Osteoblast (primary cell): ENCODE measurements at regions not wholly inside any gene's neighbourhood (a gene's known extent, or its start where the extent isn't known, plus 50 kb on each side); places are given as distances from the start of the nearest gene placed in this dataset.
"Not testable (repeated sequence)": the region's sequence is repeated elsewhere in the genome, so short reads cannot be mapped to it uniquely, and the experiment has no call there.

Source experiments
- DNase-seq: peaks from one replicate; pipeline ENCODE4 v3.0.0; 2011; ENCODE audit warnings: low spot score, mixed read lengths; ENCODE audit not compliant: insufficient read length; ENCODE audit errors: missing footprints
- H2AFZ ChIP-seq: 2 replicates; pipeline ENCODE4 v1.6.0; 2011; ENCODE audit warnings: mild to moderate bottlenecking, low read length
- H3K27ac ChIP-seq: 2 replicates; pipeline ENCODE4 v1.5.1; 2011; ENCODE audit warnings: mild to moderate bottlenecking, low read depth, low read length, moderate library complexity
- H3K27me3 ChIP-seq: 2 replicates; pipeline ENCODE4 v1.6.0; 2012; ENCODE audit warnings: mild to moderate bottlenecking, control low read depth, inconsistent platforms, low read length, moderate library complexity; ENCODE audit not compliant: insufficient read depth
- H3K36me3 ChIP-seq: 2 replicates; pipeline ENCODE4 v1.5.1; 2011; ENCODE audit warnings: mild to moderate bottlenecking, low read length, control low read depth, moderate library complexity; ENCODE audit not compliant: insufficient read depth
- H3K4me1 ChIP-seq: 2 replicates; pipeline ENCODE4 v1.5.1; 2011; ENCODE audit warnings: mild to moderate bottlenecking, low read length, control low read depth, moderate library complexity; ENCODE audit not compliant: insufficient read depth
- H3K4me2 ChIP-seq: 2 replicates; pipeline ENCODE4 v1.6.0; 2011; ENCODE audit warnings: mild to moderate bottlenecking, low read length; ENCODE audit not compliant: insufficient read depth
- H3K4me3 ChIP-seq: fragments of 200-600 bp; sonication (generic); 3 replicates; pipeline ENCODE4 v1.5.1; 2012; ENCODE audit warnings: mild to moderate bottlenecking, low read length, inconsistent platforms; ENCODE audit not compliant: insufficient read depth
- H3K79me2 ChIP-seq: 2 replicates; pipeline ENCODE4 v1.6.0; 2012; ENCODE audit warnings: mild to moderate bottlenecking, low read length, control low read depth, inconsistent platforms; ENCODE audit not compliant: insufficient read depth
- H3K9me3 ChIP-seq: 2 replicates; pipeline ENCODE4 v1.5.1; 2011; ENCODE audit warnings: low read depth, low read length, control low read depth
- H4K20me1 ChIP-seq: 2 replicates; pipeline ENCODE4 v1.6.0; 2012; ENCODE audit warnings: mild to moderate bottlenecking, low read length, control low read depth; ENCODE audit not compliant: insufficient read depth
- CTCF ChIP-seq: IDR thresholded peaks from 2 replicates; pipeline ENCODE4 v1.5.1; 2011; ENCODE audit warnings: mild to moderate bottlenecking, low read depth, low read length, moderate library complexity; ENCODE audit errors: extremely low read depth

GRCh38 chr5:20331826-20332225, 343.8 kb upstream of the CDH18 start:
- Histone ChIP-seq H3K36me3 (no peaks in the 10 kb centered on the region), H3K4me1 (no peaks in the 10 kb centered on the region), H3K27me3 (no peaks in the 10 kb centered on the region), H4K20me1 (no peaks in the 10 kb centered on the region), H3K4me3 (no peak overlapping the region), H3K9me3 (peaks cover 1% of the 10 kb centered on the region), H3K4me2 (no peak overlapping the region), H3K27ac (no peak overlapping the region), H3K79me2 (no peaks in the 10 kb centered on the region), H2AFZ (no peak overlapping the region)
- DNase-seq, result no peak
- TF ChIP-seq CTCF, result no peak

GRCh38 chr5:20323323-20323722, 335.3 kb upstream of the CDH18 start:
- H3K27ac ChIP-seq, result no peak overlapping the region
- no peaks in the 10 kb centered on the region for H3K36me3 ChIP-seq
- H3K79me2 ChIP-seq, result no peaks in the 10 kb centered on the region
- no peaks in the 10 kb centered on the region for H4K20me1 ChIP-seq
- no peak overlapping the region for H2AFZ ChIP-seq
- no peak for TF ChIP-seq CTCF
- no peaks in the 10 kb centered on the region for H3K4me1 ChIP-seq
- H3K27me3 ChIP-seq, result no peaks in the 10 kb centered on the region
- H3K9me3 ChIP-seq, result no peaks in the 10 kb centered on the region
- no peak overlapping the region for H3K4me2 ChIP-seq
- no peak overlapping the region for H3K4me3 ChIP-seq
- DNase-seq, result no peak

GRCh38 chr5:20307391-20307790, 319.4 kb upstream of the CDH18 start:
- no peaks in the 10 kb centered on the region for H4K20me1 ChIP-seq
- H2AFZ ChIP-seq, result no peak overlapping the region
- TF ChIP-seq CTCF, result no peak
- H3K4me3 ChIP-seq, result no peak overlapping the region
- H3K4me2 ChIP-seq, result no peak overlapping the region
- DNase-seq, result no peak
- H3K27ac ChIP-seq, result no peak overlapping the region
- no peaks in the 10 kb centered on the region for H3K4me1 ChIP-seq
- H3K79me2 ChIP-seq, result no peaks in the 10 kb centered on the region
- no peaks in the 10 kb centered on the region for H3K27me3 ChIP-seq
- H3K9me3 ChIP-seq, result no peaks in the 10 kb centered on the region
- H3K36me3 ChIP-seq, result no peaks in the 10 kb centered on the region

- DNase-seq, result no peak
- no peaks in the 10 kb centered on the region for H4K20me1 ChIP-seq
- H3K79me2 ChIP-seq, result no peaks in the 10 kb centered on the region
- TF ChIP-seq CTCF, result no peak
- no peak overlapping the region for H3K27ac ChIP-seq
- no peak overlapping the region for H2AFZ ChIP-seq
- H3K9me3 ChIP-seq, result no peaks in the 10 kb centered on the region
- H3K4me3 ChIP-seq, result no peak overlapping the region
- no peaks in the 10 kb centered on the region for H3K36me3 ChIP-seq
- no peak overlapping the region for H3K4me2 ChIP-seq
- H3K4me1 ChIP-seq, result no peaks in the 10 kb centered on the region
- H3K27me3 ChIP-seq, result no peaks in the 10 kb centered on the region
Measured at GRCh38 chr5:20305463-20305862, 317.5 kb upstream of the CDH18 start.

- not testable (repeated sequence) for H3K79me2 ChIP-seq, H2AFZ ChIP-seq, H3K27me3 ChIP-seq, DNase-seq, H3K27ac ChIP-seq, H3K36me3 ChIP-seq, H3K4me3 ChIP-seq, H4K20me1 ChIP-seq, H3K4me2 ChIP-seq, H3K4me1 ChIP-seq, H3K9me3 ChIP-seq
Measured at GRCh38 chr5:20304570-20304969, 316.6 kb upstream of the CDH18 start.
